Endometrial microvascular endothelial cells (primary cell): ENCODE measurements at regions not wholly inside any gene's neighbourhood (a gene's known extent, or its start where the extent isn't known, plus 50 kb on each side); places are given as distances from the start of the nearest gene placed in this dataset.
"Not testable (repeated sequence)": the region's sequence is repeated elsewhere in the genome, so short reads cannot be mapped to it uniquely, and the experiment has no call there.

Experiments
- in situ Hi-C: cut with HindIII; loops from 2 replicates; pipeline ENCODE4 v1.10.0; 2017; ENCODE audit warnings: low sequenced_read_pairs, low pct_unique_long_range_greater_than_20kb; ENCODE audit errors: inconsistent ontology term

- in situ Hi-C loops, result no loop called here
These were observed 545.5 kb upstream of the DAB2 start for GRCh38 chr5:39970117-39970798.

GRCh38 chr5:39968381-39968780 is 543.6 kb upstream of the DAB2 start:
- in situ Hi-C loops, result no loop called here

DNA sequence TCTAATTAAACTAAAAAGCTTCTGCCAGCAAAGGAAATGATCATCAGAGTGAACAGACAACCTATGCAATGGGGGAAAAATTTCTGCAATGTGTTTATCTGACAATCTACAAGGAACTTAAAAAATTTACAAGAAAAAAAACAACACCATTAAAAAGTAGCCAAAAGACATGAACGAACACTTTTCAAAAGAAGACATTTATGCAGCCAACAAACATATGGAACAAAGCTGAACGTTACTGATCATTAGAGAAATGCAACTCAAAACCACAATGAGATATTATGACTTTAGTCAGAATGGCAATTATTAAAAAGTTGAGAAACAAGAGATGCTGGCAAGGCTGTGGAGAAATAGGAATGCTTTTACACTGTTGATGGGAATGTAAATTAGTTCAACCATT is 530.4 kb upstream of the DAB2 start:
- in situ Hi-C loops, result no loop called here

GRCh38 chr5:39951070-39951469 is 526.3 kb upstream of the DAB2 start:
- in situ Hi-C loops, result no loop called here

GRCh38 chr5:39948867-39949468 is 524.2 kb upstream of the DAB2 start:
- in situ Hi-C loops, result no loop called here

DNA sequence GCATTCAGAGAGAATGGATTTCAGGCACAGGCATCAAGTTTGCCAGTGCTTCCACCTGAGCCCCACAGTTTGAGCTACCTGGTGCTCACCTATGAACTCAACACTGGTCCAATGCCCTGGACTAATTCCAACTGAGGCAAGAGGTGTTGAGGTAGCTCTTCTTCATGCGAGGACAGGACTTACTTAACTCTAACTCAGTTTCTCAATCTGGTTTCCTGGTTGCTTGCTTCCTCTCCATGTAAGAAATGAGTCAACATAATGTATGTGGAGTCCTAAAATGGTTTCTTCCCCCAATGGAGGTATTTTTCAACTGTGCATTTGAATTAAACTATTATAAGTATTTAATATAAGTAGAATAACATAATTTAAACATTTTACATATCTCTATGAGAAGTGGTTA is 523.6 kb upstream of the DAB2 start:
- in situ Hi-C loops, result no loop called here

DNA sequence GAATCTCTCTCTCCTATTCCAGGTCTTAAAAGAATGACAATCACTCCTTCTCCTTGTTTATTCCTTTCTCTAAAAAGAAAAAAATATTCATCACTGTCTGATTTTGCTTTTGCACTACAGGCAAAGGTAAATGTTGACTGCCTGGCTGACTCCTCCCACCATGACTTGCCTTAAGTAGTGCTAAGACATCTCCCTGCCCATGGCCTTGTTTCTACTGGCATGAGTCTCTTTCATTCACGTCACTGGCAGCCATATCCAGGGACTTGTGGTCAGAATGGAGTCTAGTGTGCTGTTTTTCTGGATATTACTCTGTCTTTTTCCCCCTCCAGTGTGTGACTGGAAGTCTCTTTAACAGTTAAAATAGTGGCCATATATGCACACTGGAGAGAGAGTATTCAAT is 522.9 kb upstream of the DAB2 start:
- in situ Hi-C loops, result no loop called here

GRCh38 chr5:39946356-39947045 is 521.7 kb upstream of the DAB2 start:
- in situ Hi-C loops, result no loop called here

- in situ Hi-C loops, result no loop called here
These were observed 521.1 kb upstream of the DAB2 start for GRCh38 chr5:39945870-39946269.

- in situ Hi-C loops, result no loop called here
These were observed 519.0 kb upstream of the DAB2 start for GRCh38 chr5:39943811-39944210.

GRCh38 chr5:39942606-39943005 is 517.8 kb upstream of the DAB2 start:
- in situ Hi-C loops, result no loop called here

DNA sequence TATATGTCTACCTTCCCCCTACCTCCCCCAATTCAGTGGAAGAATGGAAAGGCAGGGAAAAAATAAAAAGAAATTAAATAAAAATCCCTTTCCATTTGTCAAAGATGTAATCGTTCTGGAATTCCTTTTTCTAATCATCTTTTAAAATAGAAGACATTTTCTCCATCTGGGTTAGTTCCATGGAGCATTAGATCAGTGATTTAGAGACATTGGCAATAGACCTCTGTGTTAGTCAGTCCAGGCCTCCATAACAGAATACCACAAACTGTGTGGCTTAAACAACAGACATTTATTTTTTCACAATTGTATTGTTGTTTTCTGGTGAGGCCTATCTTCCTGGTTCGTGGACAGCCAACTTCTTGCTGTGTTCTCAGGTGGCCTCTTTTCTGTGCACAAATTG is 516.6 kb upstream of the DAB2 start:
- in situ Hi-C loops, result no loop called here

- in situ Hi-C loops, result no loop called here
These were observed 510.1 kb upstream of the DAB2 start for GRCh38 chr5:39934830-39935229.

GRCh38 chr5:39933061-39933460 is 508.3 kb upstream of the DAB2 start:
- in situ Hi-C loops, result no loop called here

GRCh38 chr5:39928709-39929108 is 503.9 kb upstream of the DAB2 start:
- in situ Hi-C loops, result no loop called here

DNA sequence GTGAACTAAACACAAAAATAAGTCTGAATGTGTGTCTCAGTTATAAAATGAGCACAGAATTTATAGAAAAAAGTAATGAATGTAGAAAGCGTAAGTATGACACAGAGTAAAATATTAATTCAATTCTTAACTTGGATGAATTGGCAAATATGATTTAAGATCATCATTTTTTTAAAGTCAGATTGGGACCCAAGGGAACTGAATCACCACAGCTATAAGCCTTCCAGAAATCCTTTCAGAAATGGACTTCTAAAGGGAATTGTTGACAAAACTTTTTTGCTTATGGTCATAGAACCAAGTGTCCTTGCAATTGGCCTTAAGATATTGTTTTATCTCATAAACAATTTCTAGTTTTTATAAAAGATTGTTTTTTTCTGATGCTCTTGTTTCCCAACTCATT is 495.1 kb upstream of the DAB2 start:
- in situ Hi-C loops, result no loop called here

DNA sequence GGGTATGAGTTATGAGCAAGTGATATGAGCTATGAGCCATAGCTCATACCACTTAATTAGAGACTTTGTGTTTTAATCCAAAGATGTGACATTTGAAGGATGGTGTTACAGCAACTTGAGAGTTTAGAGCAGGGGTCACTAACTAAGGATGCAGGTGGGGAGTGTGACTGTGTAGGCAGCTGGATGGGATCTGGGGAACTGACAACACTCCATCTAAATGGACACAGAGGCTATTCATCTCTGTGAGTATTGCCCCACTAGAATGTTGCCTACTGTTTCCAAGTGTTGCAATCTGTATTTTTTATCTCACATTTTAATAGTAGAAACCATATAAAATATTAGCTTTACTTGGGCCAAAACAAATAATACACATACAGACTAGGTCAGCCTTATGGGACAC is 488.1 kb upstream of the DAB2 start:
- in situ Hi-C loops, result no loop called here

DNA sequence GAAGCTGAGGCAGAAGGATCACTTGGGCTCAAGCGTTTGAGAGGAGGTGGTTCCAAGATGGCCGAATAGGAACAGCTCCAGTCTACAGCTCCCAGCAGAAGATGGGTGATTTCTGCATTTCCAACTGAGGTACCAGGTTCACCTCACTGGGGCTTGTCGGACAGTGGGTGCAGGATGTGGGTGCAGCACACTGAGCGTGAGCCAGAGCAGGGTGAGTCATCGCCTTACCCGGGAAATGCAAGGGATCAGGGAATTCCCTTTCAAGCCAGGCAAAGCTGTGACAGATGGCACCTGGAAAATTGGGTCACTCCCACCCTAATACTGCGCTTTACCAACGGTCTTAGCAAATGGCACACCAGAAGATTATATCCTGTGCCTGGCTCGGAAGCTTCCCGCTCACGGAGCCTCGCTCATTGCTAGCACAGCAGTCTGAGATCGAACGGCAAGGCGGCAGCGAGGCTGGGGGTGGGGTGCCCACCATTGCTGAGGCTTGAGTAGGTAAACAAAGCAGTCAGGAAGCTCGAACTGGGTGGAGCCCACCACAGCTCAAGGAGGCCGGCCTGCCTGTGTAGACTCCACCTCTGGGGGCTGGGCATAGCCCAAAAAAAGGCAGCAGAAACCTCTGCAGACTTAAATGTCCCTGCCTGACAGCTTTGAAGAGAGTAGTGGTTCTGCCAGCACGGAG is 482.6 kb upstream of the DAB2 start:
- in situ Hi-C loops, result not testable (repeated sequence)

GRCh38 chr5:39906146-39906545 is 481.4 kb upstream of the DAB2 start:
- in situ Hi-C loops, result no loop called here

- in situ Hi-C loops, result no loop called here
These were observed 480.6 kb upstream of the DAB2 start for GRCh38 chr5:39905356-39905755.
